ENCODE measurements at regions not wholly inside any gene's neighbourhood (a gene's known extent, or its start where the extent isn't known, plus 50 kb on each side); places are given as distances from the start of the nearest gene placed in this dataset.

GRCh38 chrX:104488811-104489210, 77.2 kb upstream of the IL1RAPL2 start:
- no peak for TF ChIP-seq ZFP30 (CRISPR knock-in tag; IDR thresholded peaks at IDR 0.05; ENCODE audit: borderline replicate concordance)
- TF ChIP-seq, protein P1, sequence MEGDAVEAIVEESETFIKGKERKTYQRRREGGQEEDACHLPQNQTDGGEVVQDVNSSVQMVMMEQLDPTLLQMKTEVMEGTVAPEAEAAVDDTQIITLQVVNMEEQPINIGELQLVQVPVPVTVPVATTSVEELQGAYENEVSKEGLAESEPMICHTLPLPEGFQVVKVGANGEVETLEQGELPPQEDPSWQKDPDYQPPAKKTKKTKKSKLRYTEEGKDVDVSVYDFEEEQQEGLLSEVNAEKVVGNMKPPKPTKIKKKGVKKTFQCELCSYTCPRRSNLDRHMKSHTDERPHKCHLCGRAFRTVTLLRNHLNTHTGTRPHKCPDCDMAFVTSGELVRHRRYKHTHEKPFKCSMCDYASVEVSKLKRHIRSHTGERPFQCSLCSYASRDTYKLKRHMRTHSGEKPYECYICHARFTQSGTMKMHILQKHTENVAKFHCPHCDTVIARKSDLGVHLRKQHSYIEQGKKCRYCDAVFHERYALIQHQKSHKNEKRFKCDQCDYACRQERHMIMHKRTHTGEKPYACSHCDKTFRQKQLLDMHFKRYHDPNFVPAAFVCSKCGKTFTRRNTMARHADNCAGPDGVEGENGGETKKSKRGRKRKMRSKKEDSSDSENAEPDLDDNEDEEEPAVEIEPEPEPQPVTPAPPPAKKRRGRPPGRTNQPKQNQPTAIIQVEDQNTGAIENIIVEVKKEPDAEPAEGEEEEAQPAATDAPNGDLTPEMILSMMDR (IDR thresholded peaks at IDR 0.05 in 2 of 3, conservative IDR thresholded peaks at IDR 0.05 in 1 of 3; ENCODE audit: insufficient read depth in 2 of 3, low read depth in 1 of 3, low read length in 3 of 3), result no peak
- TF ChIP-seq, protein P2, sequence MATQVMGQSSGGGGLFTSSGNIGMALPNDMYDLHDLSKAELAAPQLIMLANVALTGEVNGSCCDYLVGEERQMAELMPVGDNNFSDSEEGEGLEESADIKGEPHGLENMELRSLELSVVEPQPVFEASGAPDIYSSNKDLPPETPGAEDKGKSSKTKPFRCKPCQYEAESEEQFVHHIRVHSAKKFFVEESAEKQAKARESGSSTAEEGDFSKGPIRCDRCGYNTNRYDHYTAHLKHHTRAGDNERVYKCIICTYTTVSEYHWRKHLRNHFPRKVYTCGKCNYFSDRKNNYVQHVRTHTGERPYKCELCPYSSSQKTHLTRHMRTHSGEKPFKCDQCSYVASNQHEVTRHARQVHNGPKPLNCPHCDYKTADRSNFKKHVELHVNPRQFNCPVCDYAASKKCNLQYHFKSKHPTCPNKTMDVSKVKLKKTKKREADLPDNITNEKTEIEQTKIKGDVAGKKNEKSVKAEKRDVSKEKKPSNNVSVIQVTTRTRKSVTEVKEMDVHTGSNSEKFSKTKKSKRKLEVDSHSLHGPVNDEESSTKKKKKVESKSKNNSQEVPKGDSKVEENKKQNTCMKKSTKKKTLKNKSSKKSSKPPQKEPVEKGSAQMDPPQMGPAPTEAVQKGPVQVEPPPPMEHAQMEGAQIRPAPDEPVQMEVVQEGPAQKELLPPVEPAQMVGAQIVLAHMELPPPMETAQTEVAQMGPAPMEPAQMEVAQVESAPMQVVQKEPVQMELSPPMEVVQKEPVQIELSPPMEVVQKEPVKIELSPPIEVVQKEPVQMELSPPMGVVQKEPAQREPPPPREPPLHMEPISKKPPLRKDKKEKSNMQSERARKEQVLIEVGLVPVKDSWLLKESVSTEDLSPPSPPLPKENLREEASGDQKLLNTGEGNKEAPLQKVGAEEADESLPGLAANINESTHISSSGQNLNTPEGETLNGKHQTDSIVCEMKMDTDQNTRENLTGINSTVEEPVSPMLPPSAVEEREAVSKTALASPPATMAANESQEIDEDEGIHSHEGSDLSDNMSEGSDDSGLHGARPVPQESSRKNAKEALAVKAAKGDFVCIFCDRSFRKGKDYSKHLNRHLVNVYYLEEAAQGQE (IDR thresholded peaks at IDR 0.05; ENCODE audit: borderline replicate concordance), result no peak
- TF ChIP-seq, protein P2 (CRISPR knock-in tag; IDR thresholded peaks at IDR 0.05; ENCODE audit: low read depth), result no peak
- TF ChIP-seq, protein P3, sequence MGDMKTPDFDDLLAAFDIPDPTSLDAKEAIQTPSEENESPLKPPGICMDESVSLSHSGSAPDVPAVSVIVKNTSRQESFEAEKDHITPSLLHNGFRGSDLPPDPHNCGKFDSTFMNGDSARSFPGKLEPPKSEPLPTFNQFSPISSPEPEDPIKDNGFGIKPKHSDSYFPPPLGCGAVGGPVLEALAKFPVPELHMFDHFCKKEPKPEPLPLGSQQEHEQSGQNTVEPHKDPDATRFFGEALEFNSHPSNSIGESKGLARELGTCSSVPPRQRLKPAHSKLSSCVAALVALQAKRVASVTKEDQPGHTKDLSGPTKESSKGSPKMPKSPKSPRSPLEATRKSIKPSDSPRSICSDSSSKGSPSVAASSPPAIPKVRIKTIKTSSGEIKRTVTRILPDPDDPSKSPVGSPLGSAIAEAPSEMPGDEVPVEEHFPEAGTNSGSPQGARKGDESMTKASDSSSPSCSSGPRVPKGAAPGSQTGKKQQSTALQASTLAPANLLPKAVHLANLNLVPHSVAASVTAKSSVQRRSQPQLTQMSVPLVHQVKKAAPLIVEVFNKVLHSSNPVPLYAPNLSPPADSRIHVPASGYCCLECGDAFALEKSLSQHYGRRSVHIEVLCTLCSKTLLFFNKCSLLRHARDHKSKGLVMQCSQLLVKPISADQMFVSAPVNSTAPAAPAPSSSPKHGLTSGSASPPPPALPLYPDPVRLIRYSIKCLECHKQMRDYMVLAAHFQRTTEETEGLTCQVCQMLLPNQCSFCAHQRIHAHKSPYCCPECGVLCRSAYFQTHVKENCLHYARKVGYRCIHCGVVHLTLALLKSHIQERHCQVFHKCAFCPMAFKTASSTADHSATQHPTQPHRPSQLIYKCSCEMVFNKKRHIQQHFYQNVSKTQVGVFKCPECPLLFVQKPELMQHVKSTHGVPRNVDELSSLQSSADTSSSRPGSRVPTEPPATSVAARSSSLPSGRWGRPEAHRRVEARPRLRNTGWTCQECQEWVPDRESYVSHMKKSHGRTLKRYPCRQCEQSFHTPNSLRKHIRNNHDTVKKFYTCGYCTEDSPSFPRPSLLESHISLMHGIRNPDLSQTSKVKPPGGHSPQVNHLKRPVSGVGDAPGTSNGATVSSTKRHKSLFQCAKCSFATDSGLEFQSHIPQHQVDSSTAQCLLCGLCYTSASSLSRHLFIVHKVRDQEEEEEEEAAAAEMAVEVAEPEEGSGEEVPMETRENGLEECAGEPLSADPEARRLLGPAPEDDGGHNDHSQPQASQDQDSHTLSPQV (IDR thresholded peaks at IDR 0.05), result no peak
- no peak for TF ChIP-seq ZNF224 (CRISPR knock-in tag; IDR thresholded peaks at IDR 0.05)
- TF ChIP-seq POLR2A (conservative IDR thresholded peaks at IDR 0.05), result no peak
- no peak for TF ChIP-seq EP300 (IDR thresholded peaks at IDR 0.05; ENCODE audit: low read length)
- no peak for TF ChIP-seq ARID2 (IDR thresholded peaks at IDR 0.05)
- TF ChIP-seq SNIP1 (IDR thresholded peaks at IDR 0.05; ENCODE audit: low read depth), result no peak
- TF ChIP-seq EZH2 (IDR thresholded peaks at IDR 0.05; ENCODE audit: borderline replicate concordance, low read depth, low read length), result no peak
- TF ChIP-seq FOXA1 (IDR thresholded peaks at IDR 0.05; ENCODE audit: borderline replicate concordance), result no peak
- TF ChIP-seq PHF20 (IDR thresholded peaks at IDR 0.05; ENCODE audit: partially characterized antibody), result no peak

Data from K562 (cell line).